GM12878 (cell line): ENCODE measurements at regions not wholly inside any gene's neighbourhood (a gene's known extent, or its start where the extent isn't known, plus 50 kb on each side); places are given as distances from the start of the nearest gene placed in this dataset.

Source experiments
- ATAC-seq: fragments of 200-7000 bp; cut with Tn5 transposase; 3 replicates; pipeline ENCODE4 v1.9.1; 2020; ENCODE audit warnings: mild to moderate bottlenecking, moderate library complexity
- BruUV-seq: library from RNA; stranded (reverse); fragments of 400-500 nt; replicated peaks from 2 replicates; lab custom pipeline; 2021; lab: Mats Ljungman, UMichigan
- CTCF ChIA-PET: fragments of 300-600 bp; sonication (Branson Sonifier 250); formaldehyde crosslinking; extraction: SDS; loops from one replicate; lab custom pipeline; 2021; ENCODE audit warnings: inconsistent platforms; lab: Yijun Ruan, JAX
- POLR2A ChIA-PET: fragments of 350-600 bp; formaldehyde crosslinking; extraction: SDS; loops from one replicate; lab custom pipeline; 2021; ENCODE audit warnings: inconsistent platforms; lab: Charles Lee
- RAD21 ChIA-PET: fragments of 300-600 bp; sonication (Branson Sonifier 250); formaldehyde crosslinking; loops from one replicate; lab custom pipeline; 2023; ENCODE audit warnings: antibody characterized with exemption; ENCODE audit not compliant: unreplicated experiment; lab: Charles Lee
- SMC1A ChIA-PET: fragments of 300-600 bp; sonication (Branson Sonifier 250); formaldehyde crosslinking; loops from one replicate; lab custom pipeline; 2023; ENCODE audit not compliant: unreplicated experiment, uncharacterized antibody; lab: Charles Lee
- DNase-seq: peaks from one replicate; pipeline ENCODE4 v3.0.0-alpha.2; 2011; ENCODE audit warnings: low read depth, low spot score
- FAIRE-seq: peaks from 3 replicates; lab custom pipeline; 2011; peaks lifted over from hg19 to GRCh38; lab: Jason Lieb, UNC
- H2AFZ ChIP-seq: 2 replicates; pipeline ENCODE4 v1.6.0; 2011; ENCODE audit warnings: low read depth, low read length, control low read depth; ENCODE audit not compliant: control insufficient read depth
- H3K27ac ChIP-seq: 2 replicates; pipeline ENCODE4 v1.5.1; 2011; ENCODE audit warnings: control low read depth; ENCODE audit not compliant: control insufficient read depth, insufficient read depth
- H3K27me3 ChIP-seq, 2 experiments: replicated peaks in 1 of 2; 2 replicates each; pipeline versions ENCODE4 v1.6.0 to v1.6.1; 2011; ENCODE audit warnings: low read length in 1 of 2; ENCODE audit not compliant: control insufficient read depth in 2 of 2, insufficient read depth in 2 of 2
- H3K36me3 ChIP-seq, 2 experiments: 2 replicates each; pipeline ENCODE4 v1.5.1; 2011; ENCODE audit warnings: low read length in 1 of 2; ENCODE audit not compliant: control insufficient read depth in 2 of 2, insufficient read depth in 2 of 2
- H3K4me1 ChIP-seq: 2 replicates; pipeline ENCODE4 v1.6.1; 2011; ENCODE audit warnings: mild to moderate bottlenecking, low read length, moderate library complexity, mixed read lengths; ENCODE audit not compliant: control insufficient read depth, insufficient read depth
- H3K4me2 ChIP-seq: 2 replicates; pipeline ENCODE4 v1.6.0; 2011; ENCODE audit warnings: control low read depth; ENCODE audit not compliant: control insufficient read depth, insufficient read depth
- H3K4me3 ChIP-seq: fragments of 200-600 bp; sonication (generic); 2 replicates; pipeline ENCODE4 v1.5.1; 2016
- H3K79me2 ChIP-seq: 2 replicates; pipeline ENCODE4 v1.6.0; 2011; ENCODE audit warnings: low read length; ENCODE audit not compliant: control insufficient read depth, insufficient read depth
- H3K9ac ChIP-seq: 2 replicates; pipeline ENCODE4 v1.8.0; 2011; ENCODE audit warnings: low read length, control low read depth, mixed read lengths; ENCODE audit not compliant: control insufficient read depth, insufficient read depth
- H3K9me3 ChIP-seq: replicated peaks from 3 replicates; pipeline ENCODE4 v1.5.1; 2011; ENCODE audit warnings: mild to moderate bottlenecking, low read length; ENCODE audit not compliant: control insufficient read depth, insufficient read depth
- H4K20me1 ChIP-seq: 2 replicates; pipeline ENCODE4 v1.6.0; 2011; ENCODE audit not compliant: control insufficient read depth, insufficient read depth
- BRCA1 ChIP-seq: IDR thresholded peaks from 2 replicates; pipeline ENCODE4 v1.6.1; 2011; ENCODE audit warnings: low read depth, low read length, improper control_type of control experiment
- EZH2 ChIP-seq: IDR thresholded peaks from 2 replicates; pipeline ENCODE4 v1.6.1; 2012; ENCODE audit warnings: low read depth, mild to moderate bottlenecking, control low read depth, inconsistent platforms, low read length, borderline replicate concordance; ENCODE audit not compliant: control insufficient read depth
- NFIC ChIP-seq: IDR thresholded peaks from 2 replicates; pipeline ENCODE4 v1.6.1; 2012; ENCODE audit warnings: low read depth, mild to moderate bottlenecking, inconsistent platforms, low read length, moderate library complexity
- NFXL1 ChIP-seq: fragments of 450-650 bp; IDR thresholded peaks from 2 replicates; pipeline ENCODE4 v1.6.1; 2017; ENCODE audit warnings: antibody characterized with exemption, mild to moderate bottlenecking, borderline replicate concordance
- NFYA ChIP-seq: IDR thresholded peaks from 2 replicates; pipeline ENCODE4 v1.6.1; 2011; ENCODE audit warnings: low read depth, mild to moderate bottlenecking, low read length, improper control_type of control experiment, borderline replicate concordance
- NR2F1 ChIP-seq: fragments of 450-650 bp; conservative IDR thresholded peaks from 2 replicates; pipeline ENCODE4 v1.6.1; 2017; ENCODE audit warnings: mild to moderate bottlenecking
- PML ChIP-seq: IDR thresholded peaks from 2 replicates; pipeline ENCODE4 v1.6.1; 2012; ENCODE audit warnings: low read length, inconsistent platforms
- SREBF2 ChIP-seq: IDR thresholded peaks from 2 replicates; pipeline ENCODE4 v1.6.1; 2012; ENCODE audit warnings: mild to moderate bottlenecking, low read length
- STAT3 ChIP-seq: IDR thresholded peaks from 2 replicates; pipeline ENCODE4 v1.6.1; 2011; ENCODE audit warnings: low read depth, low read length, improper control_type of control experiment
- ZNF207 ChIP-seq: fragments of 450-650 bp; IDR thresholded peaks from 2 replicates; pipeline ENCODE4 v1.6.1; 2014; ENCODE audit warnings: antibody characterized with exemption, mild to moderate bottlenecking, borderline replicate concordance
- in situ Hi-C: fragments of 300-500 bp; cut with MboI; formaldehyde crosslinking; loops from 9 replicates; pipeline ENCODE4 v1.14.3; 2018; ENCODE audit warnings: mixed read lengths
- intact Hi-C: fragments of 100-400 bp; cut with micrococcal nuclease; formaldehyde crosslinking; loops from one replicate; pipeline ENCODE4 v1.14.2; 2022; ENCODE audit not compliant: unreplicated experiment
- TF ChIP-seq, protein P1 (sequence below): fragments of 450-650 bp; IDR thresholded peaks from 2 replicates; pipeline ENCODE4 v1.6.1; 2018; ENCODE audit warnings: mild to moderate bottlenecking, low read depth, moderate library complexity; ENCODE audit not compliant: partially characterized antibody
- TF ChIP-seq, protein P2 (sequence below): IDR thresholded peaks from 2 replicates; pipeline ENCODE4 v1.6.1; 2011; ENCODE audit warnings: low read depth, low read length, improper control_type of control experiment, borderline replicate concordance

DNA sequence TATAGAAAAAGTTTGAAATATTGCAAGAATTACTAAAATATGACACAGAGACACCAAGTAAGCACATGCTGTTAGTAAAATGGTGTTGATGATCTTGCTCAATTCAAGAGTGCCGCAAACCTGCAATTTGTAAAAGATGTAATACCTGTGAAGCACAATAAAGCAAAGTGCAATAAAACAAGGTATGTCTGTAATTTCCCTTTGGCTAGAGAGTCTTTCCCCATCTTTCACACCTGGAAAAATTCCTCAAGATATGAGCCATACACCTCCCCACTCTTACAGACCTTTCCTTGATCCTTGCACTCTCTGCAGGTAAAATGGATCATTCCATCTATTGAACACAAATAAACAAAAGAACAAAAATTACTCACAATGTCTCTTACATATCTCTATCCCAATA, 597.8 kb downstream of the EFNA5 start (continued):
- TF ChIP-seq EZH2 (no peak), SREBF2 (no peak), ZNF207 (no peak), BRCA1 (no peak), STAT3 (no peak), NR2F1 (no peak)
- TF ChIP-seq, protein P1, sequence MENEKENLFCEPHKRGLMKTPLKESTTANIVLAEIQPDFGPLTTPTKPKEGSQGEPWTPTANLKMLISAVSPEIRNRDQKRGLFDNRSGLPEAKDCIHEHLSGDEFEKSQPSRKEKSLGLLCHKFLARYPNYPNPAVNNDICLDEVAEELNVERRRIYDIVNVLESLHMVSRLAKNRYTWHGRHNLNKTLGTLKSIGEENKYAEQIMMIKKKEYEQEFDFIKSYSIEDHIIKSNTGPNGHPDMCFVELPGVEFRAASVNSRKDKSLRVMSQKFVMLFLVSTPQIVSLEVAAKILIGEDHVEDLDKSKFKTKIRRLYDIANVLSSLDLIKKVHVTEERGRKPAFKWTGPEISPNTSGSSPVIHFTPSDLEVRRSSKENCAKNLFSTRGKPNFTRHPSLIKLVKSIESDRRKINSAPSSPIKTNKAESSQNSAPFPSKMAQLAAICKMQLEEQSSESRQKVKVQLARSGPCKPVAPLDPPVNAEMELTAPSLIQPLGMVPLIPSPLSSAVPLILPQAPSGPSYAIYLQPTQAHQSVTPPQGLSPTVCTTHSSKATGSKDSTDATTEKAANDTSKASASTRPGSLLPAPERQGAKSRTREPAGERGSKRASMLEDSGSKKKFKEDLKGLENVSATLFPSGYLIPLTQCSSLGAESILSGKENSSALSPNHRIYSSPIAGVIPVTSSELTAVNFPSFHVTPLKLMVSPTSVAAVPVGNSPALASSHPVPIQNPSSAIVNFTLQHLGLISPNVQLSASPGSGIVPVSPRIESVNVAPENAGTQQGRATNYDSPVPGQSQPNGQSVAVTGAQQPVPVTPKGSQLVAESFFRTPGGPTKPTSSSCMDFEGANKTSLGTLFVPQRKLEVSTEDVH = no peak
- TF ChIP-seq, all 136 proteins: peak for 0

DNA sequence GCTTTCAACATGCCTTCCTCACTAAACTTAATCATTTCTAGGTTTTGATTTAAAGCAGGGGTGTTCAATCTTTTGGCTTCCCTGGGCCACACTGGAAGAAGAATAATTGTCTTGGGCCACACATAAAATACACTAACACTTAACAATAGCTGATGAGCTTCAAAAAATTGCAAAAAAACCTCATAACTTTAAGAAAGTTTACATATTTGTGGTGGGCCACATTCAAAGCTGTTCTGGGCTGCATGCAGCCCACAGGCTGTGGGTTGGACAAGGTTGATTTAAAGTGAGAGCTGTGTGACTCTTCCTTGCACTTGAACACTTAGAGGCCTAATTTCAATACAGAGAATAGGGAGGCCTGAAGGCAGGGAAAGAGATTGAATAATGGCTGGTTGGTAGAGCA, 598.3 kb downstream of the EFNA5 start:
- intact Hi-C loops = no loop called here
- SMC1A ChIA-PET = no interaction called here
- TF ChIP-seq SREBF2 = no peak
- TF ChIP-seq, protein P1 = no peak
- TF ChIP-seq NFYA = no peak
- no peak for TF ChIP-seq NFXL1
- no peak for TF ChIP-seq NFIC
- no peak for TF ChIP-seq PML
- TF ChIP-seq, protein P2, sequence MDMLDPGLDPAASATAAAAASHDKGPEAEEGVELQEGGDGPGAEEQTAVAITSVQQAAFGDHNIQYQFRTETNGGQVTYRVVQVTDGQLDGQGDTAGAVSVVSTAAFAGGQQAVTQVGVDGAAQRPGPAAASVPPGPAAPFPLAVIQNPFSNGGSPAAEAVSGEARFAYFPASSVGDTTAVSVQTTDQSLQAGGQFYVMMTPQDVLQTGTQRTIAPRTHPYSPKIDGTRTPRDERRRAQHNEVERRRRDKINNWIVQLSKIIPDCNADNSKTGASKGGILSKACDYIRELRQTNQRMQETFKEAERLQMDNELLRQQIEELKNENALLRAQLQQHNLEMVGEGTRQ = no peak

More for the DNA sequence above, 598.3 kb downstream of the EFNA5 start:
- RAD21 ChIA-PET = no interaction called here
- H3K27ac ChIP-seq = no peak overlapping the region
- H2AFZ ChIP-seq = no peak overlapping the region
- H3K4me3 ChIP-seq = no peak overlapping the region
- H3K79me2 ChIP-seq = no peaks in the 10 kb centered on the region
- H3K9ac ChIP-seq = no peak overlapping the region
- no TSS peak for BruUV-seq
- H3K9me3 ChIP-seq = no peaks in the 10 kb centered on the region; the same call in 2 of the 3 replicates
- no peaks in the 10 kb centered on the region for H4K20me1 ChIP-seq
- FAIRE-seq (no peak), DNase-seq (no peak), ATAC-seq (no peak)
- H3K4me2 ChIP-seq = no peak overlapping the region
- H3K27me3 ChIP-seq = no peaks in the 10 kb centered on the region
- POLR2A ChIA-PET = no interaction called here
- H3K4me1 ChIP-seq = no peaks in the 10 kb centered on the region
- CTCF ChIA-PET = no interaction called here
- no peaks in the 10 kb centered on the region for H3K36me3 ChIP-seq
- in situ Hi-C loops = no loop called here
